ENCODE measurements at regions not wholly inside any gene's neighbourhood (a gene's known extent, or its start where the extent isn't known, plus 50 kb on each side); places are given as distances from the start of the nearest gene placed in this dataset.

DNA sequence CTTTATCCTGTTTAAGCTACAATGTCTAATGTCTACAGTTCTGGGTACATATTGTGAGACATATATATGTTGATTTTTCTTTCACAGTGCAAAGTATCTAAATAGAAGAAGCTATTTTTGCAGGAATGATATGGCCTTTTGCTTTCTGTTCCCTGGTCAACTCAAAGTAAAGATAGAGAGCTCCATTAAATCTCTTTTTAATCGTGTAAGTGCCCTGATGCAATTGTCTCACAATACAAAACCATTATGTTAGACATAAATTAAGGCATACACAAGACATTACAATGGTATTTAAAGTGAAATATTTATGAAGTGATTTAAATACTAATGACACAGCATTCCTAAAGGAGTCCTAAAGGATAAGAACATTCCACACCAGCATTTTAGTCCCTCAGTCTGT is 1559.7 kb upstream of the AGA start:
- Histone ChIP-seq H3K4me3 (replicated peaks; ENCODE audit: low read depth, low read length) (no peak overlapping the region), H3K36me3 (ENCODE audit: control insufficient read depth, insufficient read depth, low read length) (no peaks in the 10 kb centered on the region), H3K27me3 (replicated peaks; ENCODE audit: control insufficient read depth, insufficient read depth, low read length) (no peaks in the 10 kb centered on the region)
- TF ChIP-seq, protein P1, sequence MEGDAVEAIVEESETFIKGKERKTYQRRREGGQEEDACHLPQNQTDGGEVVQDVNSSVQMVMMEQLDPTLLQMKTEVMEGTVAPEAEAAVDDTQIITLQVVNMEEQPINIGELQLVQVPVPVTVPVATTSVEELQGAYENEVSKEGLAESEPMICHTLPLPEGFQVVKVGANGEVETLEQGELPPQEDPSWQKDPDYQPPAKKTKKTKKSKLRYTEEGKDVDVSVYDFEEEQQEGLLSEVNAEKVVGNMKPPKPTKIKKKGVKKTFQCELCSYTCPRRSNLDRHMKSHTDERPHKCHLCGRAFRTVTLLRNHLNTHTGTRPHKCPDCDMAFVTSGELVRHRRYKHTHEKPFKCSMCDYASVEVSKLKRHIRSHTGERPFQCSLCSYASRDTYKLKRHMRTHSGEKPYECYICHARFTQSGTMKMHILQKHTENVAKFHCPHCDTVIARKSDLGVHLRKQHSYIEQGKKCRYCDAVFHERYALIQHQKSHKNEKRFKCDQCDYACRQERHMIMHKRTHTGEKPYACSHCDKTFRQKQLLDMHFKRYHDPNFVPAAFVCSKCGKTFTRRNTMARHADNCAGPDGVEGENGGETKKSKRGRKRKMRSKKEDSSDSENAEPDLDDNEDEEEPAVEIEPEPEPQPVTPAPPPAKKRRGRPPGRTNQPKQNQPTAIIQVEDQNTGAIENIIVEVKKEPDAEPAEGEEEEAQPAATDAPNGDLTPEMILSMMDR (IDR thresholded peaks at IDR 0.05; ENCODE audit: insufficient read depth, low read length, poor library complexity, severe bottlenecking): no peak
- DNase-seq (ENCODE audit: extremely low read depth, insufficient read length): no peak

DNA sequence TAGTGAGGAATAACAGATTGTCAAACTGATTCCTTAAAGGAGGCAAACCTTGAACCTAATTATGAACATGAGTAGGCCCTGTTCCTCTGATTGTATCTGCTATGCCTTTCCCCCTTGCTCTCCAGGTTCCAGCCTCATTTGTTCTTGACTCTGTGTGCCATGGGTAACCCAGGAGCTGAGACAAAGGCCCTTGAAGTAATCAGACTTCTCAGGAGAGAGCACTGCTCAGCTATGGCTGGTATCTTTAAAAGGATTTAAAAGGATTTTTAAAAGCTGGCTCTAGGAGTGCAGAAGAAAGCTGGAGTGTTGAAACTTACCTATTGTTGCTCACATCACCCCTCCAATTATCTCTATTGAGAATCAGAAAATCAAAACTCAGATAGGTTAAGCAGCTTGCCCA is 1565.5 kb upstream of the AGA start:
- TF ChIP-seq, protein P1 (IDR thresholded peaks at IDR 0.05; ENCODE audit: insufficient read depth, low read length, poor library complexity, severe bottlenecking): no peak
- DNase-seq (ENCODE audit: extremely low read depth, insufficient read length): no peak
- H3K27me3 ChIP-seq (replicated peaks; ENCODE audit: control insufficient read depth, insufficient read depth, low read length): no peaks in the 10 kb centered on the region

DNA sequence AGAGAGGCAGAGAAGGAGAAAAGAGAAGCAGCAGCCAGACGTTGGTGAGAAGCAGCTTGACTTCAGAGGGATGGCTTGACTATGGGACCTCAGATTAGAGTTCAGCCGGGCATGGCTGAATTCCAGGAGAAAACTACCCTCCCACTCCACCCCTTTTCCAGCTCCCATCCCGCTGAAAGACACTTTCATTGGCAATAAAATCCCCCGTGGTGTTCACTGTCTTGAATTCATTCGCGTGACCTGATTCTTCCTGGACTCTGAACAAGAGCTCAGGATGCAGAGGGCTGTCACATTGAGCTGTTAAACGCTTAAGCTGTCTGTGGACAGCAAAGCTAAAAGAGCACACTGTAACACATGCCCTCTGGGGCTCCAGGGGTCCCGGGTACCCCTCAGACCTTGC is 1575.3 kb upstream of the AGA start:
- no peak for DNase-seq (ENCODE audit: extremely low read depth, insufficient read length)
- TF ChIP-seq, protein P1 (IDR thresholded peaks at IDR 0.05; ENCODE audit: insufficient read depth, low read length, poor library complexity, severe bottlenecking): no peak

More for the DNA sequence above, 1565.5 kb upstream of the AGA start:
- Histone ChIP-seq H3K4me3 (replicated peaks; ENCODE audit: low read depth, low read length) (no peak overlapping the region), H3K36me3 (ENCODE audit: control insufficient read depth, insufficient read depth, low read length) (no peaks in the 10 kb centered on the region)

DNA sequence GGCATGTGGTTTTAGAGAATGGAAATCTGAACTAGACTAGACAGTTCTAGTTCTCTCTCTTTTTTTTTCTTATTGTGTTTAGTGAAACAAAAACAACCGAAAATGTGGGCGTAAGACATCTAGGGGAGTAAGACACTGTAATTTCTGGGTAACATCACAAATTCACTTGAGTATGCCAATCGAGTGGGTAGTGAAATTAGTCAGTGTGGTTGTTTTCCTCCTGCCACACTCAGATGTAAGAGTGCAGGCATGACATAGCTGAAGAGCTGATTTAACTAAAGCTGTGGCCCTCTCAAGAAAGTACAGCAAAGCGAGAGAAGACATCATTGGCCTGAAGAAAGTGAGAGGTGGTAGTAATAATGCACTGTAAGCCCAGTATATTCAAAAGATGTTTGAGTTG is 1585.3 kb upstream of the AGA start:
- TF ChIP-seq, protein P1 (IDR thresholded peaks at IDR 0.05; ENCODE audit: insufficient read depth, low read length, poor library complexity, severe bottlenecking): no peak
- no peak overlapping the region for H3K4me3 ChIP-seq (replicated peaks; ENCODE audit: low read depth, low read length)
- H3K27me3 ChIP-seq (replicated peaks; ENCODE audit: control insufficient read depth, insufficient read depth, low read length): no peaks in the 10 kb centered on the region
- DNase-seq (ENCODE audit: extremely low read depth, insufficient read length): no peak
- H3K36me3 ChIP-seq (ENCODE audit: control insufficient read depth, insufficient read depth, low read length): no peaks in the 10 kb centered on the region

More for the DNA sequence above, 1575.3 kb upstream of the AGA start:
- Histone ChIP-seq H3K4me3 (replicated peaks; ENCODE audit: low read depth, low read length) (no peak overlapping the region), H3K36me3 (ENCODE audit: control insufficient read depth, insufficient read depth, low read length) (no peaks in the 10 kb centered on the region), H3K27me3 (replicated peaks; ENCODE audit: control insufficient read depth, insufficient read depth, low read length) (no peaks in the 10 kb centered on the region)

DNA sequence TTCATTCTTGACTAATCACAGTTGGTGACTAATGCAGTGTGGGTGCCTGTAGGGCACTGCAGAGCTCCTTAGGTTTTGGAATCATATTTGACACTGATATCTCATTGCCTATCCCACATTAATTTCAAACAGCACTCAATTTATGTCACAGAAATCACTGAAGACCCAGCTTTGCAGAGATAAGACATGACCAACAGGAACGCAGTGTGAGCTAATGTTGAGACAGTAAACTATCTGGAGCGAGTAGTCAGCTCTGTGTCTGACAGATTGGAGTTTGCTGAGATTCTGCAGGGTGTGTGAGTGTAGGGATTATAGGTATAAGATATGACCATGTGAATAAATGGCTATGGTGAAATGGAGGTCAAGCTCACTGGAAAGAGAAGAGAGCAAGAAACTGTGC is 1586.1 kb upstream of the AGA start:
- Histone ChIP-seq H3K27me3 (replicated peaks; ENCODE audit: control insufficient read depth, insufficient read depth, low read length) (no peaks in the 10 kb centered on the region), H3K4me3 (replicated peaks; ENCODE audit: low read depth, low read length) (no peak overlapping the region), H3K36me3 (ENCODE audit: control insufficient read depth, insufficient read depth, low read length) (no peaks in the 10 kb centered on the region)
- DNase-seq (ENCODE audit: extremely low read depth, insufficient read length): no peak
- TF ChIP-seq, protein P1 (IDR thresholded peaks at IDR 0.05; ENCODE audit: insufficient read depth, low read length, poor library complexity, severe bottlenecking): no peak

DNA sequence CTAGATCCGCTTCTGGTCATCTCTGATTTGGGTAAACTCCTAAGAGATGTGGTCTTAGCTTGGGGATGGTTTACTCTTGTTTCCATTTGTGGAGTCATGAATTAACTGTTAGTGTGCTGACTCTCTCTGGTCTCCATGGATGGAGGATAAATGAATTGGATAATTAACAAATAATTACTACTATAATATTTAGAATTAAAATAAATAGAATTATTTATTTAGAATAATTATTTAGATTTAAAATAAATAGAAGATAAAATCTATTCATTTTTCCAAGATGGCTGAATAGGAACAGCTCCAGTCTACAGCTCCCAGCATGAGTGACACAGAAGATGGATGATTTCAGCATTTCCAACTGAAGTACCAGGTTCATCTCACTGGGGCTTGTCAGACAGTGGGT is 1587.4 kb upstream of the AGA start:
- TF ChIP-seq, protein P1 (IDR thresholded peaks at IDR 0.05; ENCODE audit: insufficient read depth, low read length, poor library complexity, severe bottlenecking): no peak

More for the DNA sequence above, 1587.4 kb upstream of the AGA start:
- DNase-seq (ENCODE audit: extremely low read depth, insufficient read length): no peak
- Histone ChIP-seq H3K36me3 (ENCODE audit: control insufficient read depth, insufficient read depth, low read length) (no peaks in the 10 kb centered on the region), H3K4me3 (replicated peaks; ENCODE audit: low read depth, low read length) (no peak overlapping the region), H3K27me3 (replicated peaks; ENCODE audit: control insufficient read depth, insufficient read depth, low read length) (no peaks in the 10 kb centered on the region)
